NT2/D1 (cell line): ENCODE measurements at regions not wholly inside any gene's neighbourhood (a gene's known extent, or its start where the extent isn't known, plus 50 kb on each side); places are given as distances from the start of the nearest gene placed in this dataset.

Experiments used
- DNase-seq: peaks from one replicate; pipeline ENCODE4 v3.0.0-alpha.2; 2011; ENCODE audit warnings: low read depth, low spot score
- H3K27me3 ChIP-seq: 2 replicates; pipeline ENCODE4 v1.6.0; 2011; ENCODE audit warnings: mild to moderate bottlenecking; ENCODE audit not compliant: insufficient read length, insufficient read depth
- H3K36me3 ChIP-seq: 2 replicates; pipeline ENCODE4 v1.6.1; 2011; ENCODE audit warnings: mild to moderate bottlenecking, low read length, mixed read lengths; ENCODE audit not compliant: insufficient read depth, insufficient read length
- H3K4me1 ChIP-seq: 2 replicates; pipeline ENCODE4 v1.5.1; 2011; ENCODE audit not compliant: insufficient read depth, insufficient read length
- H3K4me3 ChIP-seq: 2 replicates; pipeline ENCODE4 v1.5.1; 2011; ENCODE audit warnings: low read depth; ENCODE audit not compliant: insufficient read length
- H3K9ac ChIP-seq: 2 replicates; pipeline ENCODE4 v1.6.0; 2011; ENCODE audit warnings: low read depth; ENCODE audit not compliant: insufficient read length
- H3K9me3 ChIP-seq: 2 replicates; pipeline ENCODE4 v1.5.1; 2011; ENCODE audit warnings: mild to moderate bottlenecking, low read length; ENCODE audit not compliant: insufficient read depth
- SUZ12 ChIP-seq: IDR thresholded peaks from 2 replicates; pipeline ENCODE4 v1.6.1; 2011; ENCODE audit not compliant: insufficient read length, insufficient read depth; ENCODE audit errors: extremely low read depth
- YY1 ChIP-seq: IDR thresholded peaks from 2 replicates; pipeline ENCODE4 v1.6.1; 2011; ENCODE audit not compliant: insufficient read length, insufficient read depth
- ZNF274 ChIP-seq: IDR thresholded peaks from 2 replicates; pipeline ENCODE4 v1.6.1; 2011; ENCODE audit warnings: mild to moderate bottlenecking, low read depth, low read length

- no peak for TF ChIP-seq ZNF274
- no peak for TF ChIP-seq SUZ12
- TF ChIP-seq YY1, result no peak
- Histone ChIP-seq H3K9me3 (no peaks in the 10 kb centered on the region), H3K9ac (no peak overlapping the region)
These were observed 299.2 kb upstream of the NR5A2 start for GRCh38 chr1:199728345-199728744.

GRCh38 chr1:199733125-199733524 is 294.4 kb upstream of the NR5A2 start:
- Histone ChIP-seq H3K4me3 (no peak overlapping the region), H3K9me3 (no peaks in the 10 kb centered on the region), H3K36me3 (no peaks in the 10 kb centered on the region), H3K27me3 (no peaks in the 10 kb centered on the region), H3K9ac (no peak overlapping the region), H3K4me1 (no peaks in the 10 kb centered on the region)
- TF ChIP-seq YY1 (no peak), SUZ12 (no peak)
- DNase-seq, result no peak

More at GRCh38 chr1:199728345-199728744, 299.2 kb upstream of the NR5A2 start:
- no peak for DNase-seq
- Histone ChIP-seq H3K4me1 (no peaks in the 10 kb centered on the region), H3K36me3 (no peaks in the 10 kb centered on the region), H3K27me3 (no peaks in the 10 kb centered on the region), H3K4me3 (no peak overlapping the region)

- Histone ChIP-seq H3K27me3 (no peaks in the 10 kb centered on the region), H3K4me1 (no peaks in the 10 kb centered on the region), H3K9ac (no peak overlapping the region), H3K9me3 (no peaks in the 10 kb centered on the region), H3K36me3 (no peaks in the 10 kb centered on the region), H3K4me3 (no peak overlapping the region)
- no peak for DNase-seq
- no peak for TF ChIP-seq YY1
- TF ChIP-seq ZNF274, result no peak
- TF ChIP-seq SUZ12, result no peak
These were observed 293.3 kb upstream of the NR5A2 start for GRCh38 chr1:199734186-199734585.

- Histone ChIP-seq H3K9ac (no peak overlapping the region), H3K4me3 (no peak overlapping the region), H3K36me3 (no peaks in the 10 kb centered on the region), H3K27me3 (no peaks in the 10 kb centered on the region), H3K9me3 (no peaks in the 10 kb centered on the region), H3K4me1 (no peaks in the 10 kb centered on the region)
- no peak for TF ChIP-seq ZNF274
- TF ChIP-seq SUZ12, result no peak
- TF ChIP-seq YY1, result no peak
- no peak for DNase-seq
These were observed 291.9 kb upstream of the NR5A2 start for GRCh38 chr1:199735660-199736059.

GRCh38 chr1:199736646-199737045 is 290.9 kb upstream of the NR5A2 start:
- H3K4me1 ChIP-seq, result no peaks in the 10 kb centered on the region
- no peaks in the 10 kb centered on the region for H3K36me3 ChIP-seq
- H3K9me3 ChIP-seq, result no peaks in the 10 kb centered on the region
- no peak overlapping the region for H3K4me3 ChIP-seq
- H3K27me3 ChIP-seq, result no peaks in the 10 kb centered on the region
- no peak for DNase-seq
- TF ChIP-seq SUZ12, result no peak
- no peak for TF ChIP-seq YY1
- TF ChIP-seq ZNF274, result no peak
- no peak overlapping the region for H3K9ac ChIP-seq

- Histone ChIP-seq H3K27me3 (no peaks in the 10 kb centered on the region), H3K4me3 (no peak overlapping the region), H3K9ac (no peak overlapping the region), H3K36me3 (no peaks in the 10 kb centered on the region), H3K4me1 (no peaks in the 10 kb centered on the region), H3K9me3 (no peaks in the 10 kb centered on the region)
- no peak for TF ChIP-seq ZNF274
- no peak for TF ChIP-seq YY1
- no peak for TF ChIP-seq SUZ12
- no peak for DNase-seq
These were observed 285.9 kb upstream of the NR5A2 start for GRCh38 chr1:199741586-199741985.

- H3K9ac ChIP-seq, result no peak overlapping the region
- no peak for TF ChIP-seq YY1
- TF ChIP-seq ZNF274, result no peak
- no peak for TF ChIP-seq SUZ12
- H3K36me3 ChIP-seq, result no peaks in the 10 kb centered on the region
- H3K4me3 ChIP-seq, result no peak overlapping the region
- no peaks in the 10 kb centered on the region for H3K27me3 ChIP-seq
- no peak for DNase-seq
- no peaks in the 10 kb centered on the region for H3K9me3 ChIP-seq
- H3K4me1 ChIP-seq, result no peaks in the 10 kb centered on the region
These were observed 285.0 kb upstream of the NR5A2 start for GRCh38 chr1:199742547-199742946.

- Histone ChIP-seq H3K27me3 (no peaks in the 10 kb centered on the region), H3K9me3 (no peaks in the 10 kb centered on the region), H3K9ac (no peak overlapping the region), H3K4me3 (no peak overlapping the region), H3K36me3 (no peaks in the 10 kb centered on the region), H3K4me1 (peaks cover 3% of the 10 kb centered on the region)
- no peak for TF ChIP-seq YY1
- no peak for DNase-seq
These were observed 284.3 kb upstream of the NR5A2 start for GRCh38 chr1:199743227-199743626.
